ENCODE measurements at regions not wholly inside any gene's neighbourhood (a gene's known extent, or its start where the extent isn't known, plus 50 kb on each side); places are given as distances from the start of the nearest gene placed in this dataset.

DNA sequence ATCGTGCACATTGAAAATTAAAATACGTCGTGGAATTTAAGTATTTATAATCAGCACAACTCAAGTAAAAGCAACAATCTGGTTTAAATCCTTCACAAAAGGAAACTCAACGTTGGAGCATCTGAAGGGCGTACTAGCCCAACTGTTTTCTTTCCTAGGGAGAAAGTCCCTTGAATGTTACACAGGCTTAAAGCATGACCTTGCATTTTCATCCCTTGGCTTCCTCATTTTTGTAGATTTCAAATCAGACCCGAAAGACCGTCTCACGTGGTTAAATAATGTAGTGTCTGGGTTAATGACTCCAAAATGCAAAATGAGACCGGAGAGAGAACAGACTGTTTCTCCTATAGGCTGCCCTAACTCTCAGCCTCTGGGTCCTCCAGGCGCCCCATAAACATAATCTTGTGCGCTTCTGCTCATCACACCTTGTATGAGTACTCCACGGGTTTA is 249.2 kb upstream of the RREB1 start (continued):
- TF ChIP-seq, protein P1, sequence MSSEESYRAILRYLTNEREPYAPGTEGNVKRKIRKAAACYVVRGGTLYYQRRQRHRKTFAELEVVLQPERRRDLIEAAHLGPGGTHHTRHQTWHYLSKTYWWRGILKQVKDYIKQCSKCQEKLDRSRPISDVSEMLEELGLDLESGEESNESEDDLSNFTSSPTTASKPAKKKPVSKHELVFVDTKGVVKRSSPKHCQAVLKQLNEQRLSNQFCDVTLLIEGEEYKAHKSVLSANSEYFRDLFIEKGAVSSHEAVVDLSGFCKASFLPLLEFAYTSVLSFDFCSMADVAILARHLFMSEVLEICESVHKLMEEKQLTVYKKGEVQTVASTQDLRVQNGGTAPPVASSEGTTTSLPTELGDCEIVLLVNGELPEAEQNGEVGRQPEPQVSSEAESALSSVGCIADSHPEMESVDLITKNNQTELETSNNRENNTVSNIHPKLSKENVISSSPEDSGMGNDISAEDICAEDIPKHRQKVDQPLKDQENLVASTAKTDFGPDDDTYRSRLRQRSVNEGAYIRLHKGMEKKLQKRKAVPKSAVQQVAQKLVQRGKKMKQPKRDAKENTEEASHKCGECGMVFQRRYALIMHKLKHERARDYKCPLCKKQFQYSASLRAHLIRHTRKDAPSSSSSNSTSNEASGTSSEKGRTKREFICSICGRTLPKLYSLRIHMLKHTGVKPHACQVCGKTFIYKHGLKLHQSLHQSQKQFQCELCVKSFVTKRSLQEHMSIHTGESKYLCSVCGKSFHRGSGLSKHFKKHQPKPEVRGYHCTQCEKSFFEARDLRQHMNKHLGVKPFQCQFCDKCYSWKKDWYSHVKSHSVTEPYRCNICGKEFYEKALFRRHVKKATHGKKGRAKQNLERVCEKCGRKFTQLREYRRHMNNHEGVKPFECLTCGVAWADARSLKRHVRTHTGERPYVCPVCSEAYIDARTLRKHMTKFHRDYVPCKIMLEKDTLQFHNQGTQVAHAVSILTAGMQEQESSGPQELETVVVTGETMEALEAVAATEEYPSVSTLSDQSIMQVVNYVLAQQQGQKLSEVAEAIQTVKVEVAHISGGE (CRISPR knock-in tag; IDR thresholded peaks at IDR 0.05), result peak in 1 of 3 experiments; percentile 53; a peak in 1 of 6 replicates
- TF ChIP-seq ASH1L (IDR thresholded peaks at IDR 0.05; ENCODE audit: borderline replicate concordance, low read depth, partially characterized antibody) (no peak), ZNF274 (IDR thresholded peaks at IDR 0.05; ENCODE audit: borderline replicate concordance, low read depth, low read length) (no peak), EHMT2 (IDR thresholded peaks at IDR 0.05) (no peak; the same call in 1 of the 2 replicates), MAFG (tag; conservative IDR thresholded peaks at IDR 0.05) (peak; percentile 96), BACH1 (tag; IDR thresholded peaks at IDR 0.05) (peak; percentile 96), ZNF77 (CRISPR knock-in tag; IDR thresholded peaks at IDR 0.05) (no peak), ZNF217 (CRISPR knock-in tag; IDR thresholded peaks at IDR 0.05) (no peak), ZNF431 (CRISPR knock-in tag; IDR thresholded peaks at IDR 0.05) (no peak), MYC (IDR thresholded peaks at IDR 0.05; ENCODE audit: low read depth, low read length) (peak; percentile 67), MYC (CRISPR knock-in tag; IDR thresholded peaks at IDR 0.05; ENCODE audit: borderline replicate concordance, low read depth) (no peak), BCOR (IDR thresholded peaks at IDR 0.05) (no peak), FOXJ3 (CRISPR knock-in tag; IDR thresholded peaks at IDR 0.05) (no peak), ZNF644 (tag; IDR thresholded peaks at IDR 0.05; ENCODE audit: low read depth) (0 out of 2 replicates have a peak, but pooled peaks have one; percentile 0), RCOR1 (IDR thresholded peaks at IDR 0.05; ENCODE audit: borderline replicate concordance in 1 of 2, low read depth in 2 of 2, low read length in 2 of 2) (peak; percentile 46 to 62; a peak in 3 of 4 replicates)
- TF ChIP-seq, protein P2, sequence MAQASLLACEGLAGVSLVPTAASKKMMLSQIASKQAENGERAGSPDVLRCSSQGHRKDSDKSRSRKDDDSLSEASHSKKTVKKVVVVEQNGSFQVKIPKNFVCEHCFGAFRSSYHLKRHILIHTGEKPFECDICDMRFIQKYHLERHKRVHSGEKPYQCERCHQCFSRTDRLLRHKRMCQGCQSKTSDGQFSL (CRISPR knock-in tag; IDR thresholded peaks at IDR 0.05), result no peak
- TF ChIP-seq, protein P2 (tag; IDR thresholded peaks at IDR 0.05), result no peak
- TF ChIP-seq, protein P3, sequence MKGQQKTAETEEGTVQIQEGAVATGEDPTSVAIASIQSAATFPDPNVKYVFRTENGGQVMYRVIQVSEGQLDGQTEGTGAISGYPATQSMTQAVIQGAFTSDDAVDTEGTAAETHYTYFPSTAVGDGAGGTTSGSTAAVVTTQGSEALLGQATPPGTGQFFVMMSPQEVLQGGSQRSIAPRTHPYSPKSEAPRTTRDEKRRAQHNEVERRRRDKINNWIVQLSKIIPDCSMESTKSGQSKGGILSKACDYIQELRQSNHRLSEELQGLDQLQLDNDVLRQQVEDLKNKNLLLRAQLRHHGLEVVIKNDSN (CRISPR knock-in tag; IDR thresholded peaks at IDR 0.05), result peak; percentile 26; the same call in 1 of the 2 replicates
- TF ChIP-seq, protein P4, sequence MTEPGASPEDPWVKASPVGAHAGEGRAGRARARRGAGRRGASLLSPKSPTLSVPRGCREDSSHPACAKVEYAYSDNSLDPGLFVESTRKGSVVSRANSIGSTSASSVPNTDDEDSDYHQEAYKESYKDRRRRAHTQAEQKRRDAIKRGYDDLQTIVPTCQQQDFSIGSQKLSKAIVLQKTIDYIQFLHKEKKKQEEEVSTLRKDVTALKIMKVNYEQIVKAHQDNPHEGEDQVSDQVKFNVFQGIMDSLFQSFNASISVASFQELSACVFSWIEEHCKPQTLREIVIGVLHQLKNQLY (CRISPR knock-in tag; conservative IDR thresholded peaks at IDR 0.05), result no peak
- TF ChIP-seq, protein P5, sequence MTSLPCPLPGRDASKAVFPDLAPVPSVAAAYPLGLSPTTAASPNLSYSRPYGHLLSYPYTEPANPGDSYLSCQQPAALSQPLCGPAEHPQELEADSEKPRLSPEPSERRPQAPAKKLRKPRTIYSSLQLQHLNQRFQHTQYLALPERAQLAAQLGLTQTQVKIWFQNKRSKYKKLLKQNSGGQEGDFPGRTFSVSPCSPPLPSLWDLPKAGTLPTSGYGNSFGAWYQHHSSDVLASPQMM (CRISPR knock-in tag; IDR thresholded peaks at IDR 0.05), result no peak
- TF ChIP-seq, protein P6, sequence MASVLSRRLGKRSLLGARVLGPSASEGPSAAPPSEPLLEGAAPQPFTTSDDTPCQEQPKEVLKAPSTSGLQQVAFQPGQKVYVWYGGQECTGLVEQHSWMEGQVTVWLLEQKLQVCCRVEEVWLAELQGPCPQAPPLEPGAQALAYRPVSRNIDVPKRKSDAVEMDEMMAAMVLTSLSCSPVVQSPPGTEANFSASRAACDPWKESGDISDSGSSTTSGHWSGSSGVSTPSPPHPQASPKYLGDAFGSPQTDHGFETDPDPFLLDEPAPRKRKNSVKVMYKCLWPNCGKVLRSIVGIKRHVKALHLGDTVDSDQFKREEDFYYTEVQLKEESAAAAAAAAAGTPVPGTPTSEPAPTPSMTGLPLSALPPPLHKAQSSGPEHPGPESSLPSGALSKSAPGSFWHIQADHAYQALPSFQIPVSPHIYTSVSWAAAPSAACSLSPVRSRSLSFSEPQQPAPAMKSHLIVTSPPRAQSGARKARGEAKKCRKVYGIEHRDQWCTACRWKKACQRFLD (CRISPR knock-in tag; IDR thresholded peaks at IDR 0.05), result peak; percentile 76

Measured in K562 (cell line).